HCT116 (cell line): ENCODE measurements at regions not wholly inside any gene's neighbourhood (a gene's known extent, or its start where the extent isn't known, plus 50 kb on each side); places are given as distances from the start of the nearest gene placed in this dataset.
"Not testable (repeated sequence)": the region's sequence is repeated elsewhere in the genome, so short reads cannot be mapped to it uniquely, and the experiment has no call there.

Source experiments
- ATAC-seq: fragments of 200-7000 bp; cut with Tn5 transposase; 2 replicates; pipeline ENCODE4 v1.9.1; 2020; ENCODE audit warnings: mild to moderate bottlenecking, moderate library complexity
- BruUV-seq: library from RNA; stranded (reverse); fragments of 400-500 nt; replicated peaks from 2 replicates; lab custom pipeline; 2021; lab: Mats Ljungman, UMichigan
- CTCF ChIA-PET: fragments of 300-600 bp; sonication (Branson Sonifier 250); formaldehyde crosslinking; loops from one replicate; lab custom pipeline; 2021; ENCODE audit warnings: antibody characterized with exemption; lab: Charles Lee
- POLR2A ChIA-PET: fragments of 300-600, 350-600 bp; sonication (Branson Sonifier 250); formaldehyde crosslinking; loops from one replicate; lab custom pipeline; 2021; ENCODE audit warnings: antibody characterized with exemption; lab: Charles Lee
- RAD21 ChIA-PET, 2 experiments: fragments of 300-600 bp; sonication (Branson Sonifier 250); formaldehyde crosslinking; loops; one replicate each; lab custom pipeline; 2023; ENCODE audit warnings: low total read pairs in 2 of 2; ENCODE audit not compliant: uncharacterized antibody in 2 of 2, unreplicated experiment in 2 of 2, low non-redundant PET in 1 of 2; lab: Charles Lee
- DNase-seq: peaks from one replicate; pipeline ENCODE4 v3.0.0-alpha.2; 2010; ENCODE audit warnings: low read depth, low spot score
- H2AFZ ChIP-seq: fragments of 200-600 bp; shearing (Covaris generic), sonication (generic); 2 replicates; pipeline ENCODE4 v1.6.1; 2017; ENCODE audit warnings: low read depth, mixed run types, mixed read lengths, antibody characterized with exemption, low read length; ENCODE audit not compliant: poor library complexity, severe bottlenecking
- H3K27ac ChIP-seq: 2 replicates; pipeline ENCODE4 v1.5.1; 2012; ENCODE audit warnings: low read depth, low read length
- H3K27me3 ChIP-seq: fragments of 200-600 bp; sonication (generic); 2 replicates; pipeline ENCODE4 v1.6.1; 2016; ENCODE audit warnings: mixed run types, low read length, mixed read lengths; ENCODE audit not compliant: insufficient read depth
- H3K36me3 ChIP-seq, 2 experiments: fragments of 200-500 bp in 1 of 2; fragments of 200-600 bp in 1 of 2; sonication (Bioruptor generic) in 1 of 2; sonication (generic) in 1 of 2; 2 replicates each; pipeline versions ENCODE4 v1.5.1 to v1.6.1; 2014 to 2016; ENCODE audit warnings: low read length in 2 of 2, inconsistent platforms in 1 of 2, mixed read lengths in 1 of 2, mixed run types in 1 of 2; ENCODE audit not compliant: insufficient read depth in 2 of 2, control insufficient read depth in 1 of 2
- H3K4me1 ChIP-seq, 2 experiments: fragments of 200-600 bp in 1 of 2; sonication (generic) in 1 of 2; 2 replicates each; pipeline versions ENCODE4 v1.5.1 to v1.6.1; 2012 to 2017; ENCODE audit warnings: low read length in 2 of 2, inconsistent platforms in 1 of 2, mild to moderate bottlenecking in 1 of 2, mixed read lengths in 1 of 2, mixed run types in 1 of 2, moderate library complexity in 1 of 2; ENCODE audit not compliant: insufficient read depth in 2 of 2, control insufficient read depth in 1 of 2
- H3K4me2 ChIP-seq: fragments of 200-600 bp; sonication (generic); 2 replicates; pipeline ENCODE4 v1.6.1; 2017; ENCODE audit warnings: mixed run types, low read length, mixed read lengths
- H3K4me3 ChIP-seq, 2 experiments: fragments of 200-600 bp in 1 of 2; sonication (generic) in 1 of 2; replicated peaks in 1 of 2; 2 replicates each; pipeline ENCODE4 v1.5.1; 2011 to 2016; ENCODE audit warnings: low read length in 2 of 2, control low read depth in 1 of 2, low read depth in 1 of 2, mild to moderate bottlenecking in 1 of 2, mixed read lengths in 1 of 2, mixed run types in 1 of 2
- H3K79me2 ChIP-seq: fragments of 200-600 bp; sonication (generic); 2 replicates; pipeline ENCODE4 v1.6.1; 2017; ENCODE audit warnings: mild to moderate bottlenecking, mixed run types, low read length, moderate library complexity, mixed read lengths; ENCODE audit not compliant: insufficient read depth
- H3K9ac ChIP-seq: fragments of 200-600 bp; sonication (generic); 2 replicates; pipeline ENCODE4 v1.6.1; 2016; ENCODE audit warnings: low read length, mixed read lengths
- H3K9me2 ChIP-seq: fragments of 200-600 bp; sonication (generic), shearing (Covaris generic); 2 replicates; pipeline ENCODE4 v1.6.1; 2017; ENCODE audit warnings: mixed run types, mild to moderate bottlenecking, moderate library complexity; ENCODE audit not compliant: insufficient read depth
- H3K9me3 ChIP-seq, 2 experiments: fragments of 200-500 bp in 1 of 2; fragments of 200-600 bp in 1 of 2; sonication (Bioruptor generic) in 1 of 2; sonication (generic) in 1 of 2; 2 replicates each; pipeline ENCODE4 v1.6.1; 2014 to 2017; ENCODE audit warnings: low read length in 2 of 2, mixed read lengths in 2 of 2, inconsistent platforms in 1 of 2, low read depth in 1 of 2, mild to moderate bottlenecking in 1 of 2, mixed run types in 1 of 2, moderate library complexity in 1 of 2; ENCODE audit not compliant: control insufficient read depth in 1 of 2, insufficient read depth in 1 of 2
- H4K20me1 ChIP-seq: fragments of 200-600 bp; sonication (generic), shearing (Covaris generic); 2 replicates; pipeline ENCODE4 v1.6.1; 2017; ENCODE audit warnings: mixed run types, mild to moderate bottlenecking, moderate library complexity; ENCODE audit not compliant: insufficient read depth
- ELF1 ChIP-seq: IDR thresholded peaks from 2 replicates; pipeline ENCODE4 v1.6.1; 2012; ENCODE audit warnings: low read depth, borderline replicate concordance
- FOSL1 ChIP-seq: IDR thresholded peaks from 2 replicates; pipeline ENCODE4 v1.6.1; 2012; ENCODE audit warnings: low read depth
- RAD21 ChIP-seq: IDR thresholded peaks from 2 replicates; pipeline ENCODE4 v1.6.1; 2012; ENCODE audit warnings: low read depth, mild to moderate bottlenecking
- REST ChIP-seq: IDR thresholded peaks from 2 replicates; pipeline ENCODE4 v1.6.1; 2012; ENCODE audit warnings: low read depth
- SP1 ChIP-seq: IDR thresholded peaks from 2 replicates; pipeline ENCODE4 v1.6.1; 2012; ENCODE audit warnings: low read depth
- ZBTB33 ChIP-seq: IDR thresholded peaks from 2 replicates; pipeline ENCODE4 v1.6.1; 2011; ENCODE audit warnings: mild to moderate bottlenecking, low read length, moderate library complexity; ENCODE audit not compliant: insufficient replicate concordance; ENCODE audit errors: extremely low read depth
- ZFX ChIP-seq: fragments of 450-650 bp; IDR thresholded peaks from 2 replicates; pipeline ENCODE4 v1.6.1; 2017
- intact Hi-C: fragments of 100-400 bp; cut with micrococcal nuclease; formaldehyde crosslinking; loops from 2 replicates; pipeline ENCODE4 v1.10.0; 2022

GRCh38 chr3:193033226-193033780, 115.6 kb upstream of the MB21D2 start:
- no peak for DNase-seq
- ChIA-PET RAD21 (no interaction called here), POLR2A (no interaction called here)

GRCh38 chr3:193037828-193038227, 120.2 kb upstream of the MB21D2 start:
- H3K9me2 ChIP-seq, H3K9me3 ChIP-seq, RAD21 ChIA-PET, H4K20me1 ChIP-seq, H3K27me3 ChIP-seq, POLR2A ChIA-PET, H3K9ac ChIP-seq, BruUV-seq, DNase-seq, H3K4me3 ChIP-seq, H3K27ac ChIP-seq, H3K36me3 ChIP-seq, ATAC-seq, H3K4me1 ChIP-seq, H3K79me2 ChIP-seq, H3K4me2 ChIP-seq, intact Hi-C loops, H2AFZ ChIP-seq: not testable (repeated sequence)
- CTCF ChIA-PET, result interaction anchor here (0.6 kb wide), 1 partner anchor 83 kb away, joined by 3 read pairs; no protein-coding TSS in a partner anchor

More at GRCh38 chr3:193033226-193033780, 115.6 kb upstream of the MB21D2 start:
- H3K27me3 ChIP-seq, result peaks cover 3% of the 10 kb centered on the region; the same call in 1 of the 2 replicates
- no peaks in the 10 kb centered on the region for H3K9me3 ChIP-seq
- no peak for ATAC-seq
- BruUV-seq, result no TSS peak
- TF ChIP-seq RAD21 (no peak), ZBTB33 (no peak), SP1 (no peak), ELF1 (no peak), REST (no peak), ZFX (no peak), FOSL1 (no peak)
- no peak overlapping the region for H3K27ac ChIP-seq
- no peaks in the 10 kb centered on the region for H3K36me3 ChIP-seq
- H3K9me2 ChIP-seq, result no peaks in the 10 kb centered on the region
- CTCF ChIA-PET, result no interaction called here
- H3K4me3 ChIP-seq, result no peak overlapping the region
- no peak overlapping the region for H2AFZ ChIP-seq
- H3K4me1 ChIP-seq, result no peaks in the 10 kb centered on the region
- H3K79me2 ChIP-seq, result no peaks in the 10 kb centered on the region
- no peak overlapping the region for H3K9ac ChIP-seq
- no peak overlapping the region for H3K4me2 ChIP-seq
- intact Hi-C loops, result no loop called here
- no peaks in the 10 kb centered on the region; the same call in 1 of the 2 replicates for H4K20me1 ChIP-seq
